Hematopoietic multipotent progenitor cell (in vitro differentiated cells): ENCODE measurements at regions not wholly inside any gene's neighbourhood (a gene's known extent, or its start where the extent isn't known, plus 50 kb on each side); places are given as distances from the start of the nearest gene placed in this dataset.
A peak's percentile ranks its signal among the peaks of the same experiment; 100 is the strongest.
"Not testable (repeated sequence)": the region's sequence is repeated elsewhere in the genome, so short reads cannot be mapped to it uniquely, and the experiment has no call there.

Experiments
- DNase-seq, 3 donors: peaks; one replicate each; pipeline ENCODE4 v3.0.0-alpha.2; 2011 to 2015; ENCODE audit warnings: low read depth in 2 of 3, low spot score in 2 of 3

DNA sequence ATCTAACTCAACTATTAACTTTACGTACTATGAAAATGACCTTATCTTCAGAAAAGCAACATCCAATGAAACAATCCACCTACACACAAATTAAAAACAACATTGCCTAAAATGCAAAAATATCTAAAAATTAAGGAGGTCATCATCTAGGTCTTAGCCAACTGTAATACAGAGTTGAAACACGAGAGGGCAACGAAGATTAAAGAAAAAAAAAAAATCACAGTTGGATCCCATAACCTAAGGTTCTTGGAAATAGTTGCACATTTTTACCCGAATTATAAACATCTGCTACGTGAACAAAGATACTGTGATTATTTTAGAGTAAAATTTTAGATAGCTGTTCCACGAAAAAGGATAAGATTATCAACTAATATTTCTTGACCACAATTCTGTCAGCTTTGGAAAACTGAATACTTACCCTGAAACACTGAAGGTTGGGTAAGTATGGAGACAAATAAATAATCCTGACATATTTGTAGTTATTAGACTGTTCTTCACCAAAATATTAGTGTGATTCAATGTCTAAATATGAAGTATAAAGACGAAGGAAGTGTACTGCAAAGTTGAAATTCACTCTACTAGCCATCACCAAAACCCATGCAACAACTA is 88.0 kb upstream of the AK4 start:
- DNase-seq, result peak in 2 of 3 donors; percentile 41 to 70

DNA sequence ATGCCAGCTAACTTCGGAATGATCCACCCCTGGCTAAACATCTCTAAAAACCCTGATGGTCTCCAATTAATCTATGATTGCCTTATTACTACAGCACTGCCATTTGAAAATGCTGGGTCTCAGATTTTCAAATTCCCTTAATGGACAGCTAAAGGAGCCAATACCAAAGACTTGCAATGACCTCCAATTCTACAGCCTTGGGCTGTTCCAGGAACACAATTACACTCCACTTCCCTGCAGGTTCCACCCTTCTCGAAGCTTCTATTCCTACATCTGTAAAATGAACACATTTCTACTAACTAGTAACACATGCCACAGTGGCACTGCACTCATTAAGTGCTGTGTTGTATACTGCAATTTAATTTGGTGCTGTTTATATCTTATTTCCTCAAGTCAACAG is 85.7 kb upstream of the AK4 start:
- no peak for DNase-seq

GRCh38 chr1:65063025-65063424 is 85.0 kb upstream of the AK4 start:
- DNase-seq, result no peak

DNA sequence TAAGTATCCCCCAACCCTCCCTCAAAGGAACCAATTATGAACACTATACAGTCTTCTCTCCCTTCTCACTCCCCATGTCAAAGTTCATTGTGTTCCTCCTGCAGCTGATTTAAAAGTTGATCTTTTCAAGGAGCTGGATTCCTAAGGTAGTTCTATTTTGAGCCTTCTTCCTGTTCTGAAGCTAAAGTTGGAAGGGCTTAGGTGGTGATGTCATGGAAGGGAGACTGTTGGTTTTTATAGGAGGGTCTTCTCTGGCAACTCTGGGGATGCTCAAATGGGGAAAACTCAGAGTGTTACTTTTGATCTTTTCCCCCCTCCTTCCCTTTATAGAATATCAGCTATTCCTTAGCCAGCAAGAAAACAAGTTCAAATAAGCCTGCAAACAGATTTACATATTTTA is 83.0 kb upstream of the AK4 start:
- no peak for DNase-seq

DNA sequence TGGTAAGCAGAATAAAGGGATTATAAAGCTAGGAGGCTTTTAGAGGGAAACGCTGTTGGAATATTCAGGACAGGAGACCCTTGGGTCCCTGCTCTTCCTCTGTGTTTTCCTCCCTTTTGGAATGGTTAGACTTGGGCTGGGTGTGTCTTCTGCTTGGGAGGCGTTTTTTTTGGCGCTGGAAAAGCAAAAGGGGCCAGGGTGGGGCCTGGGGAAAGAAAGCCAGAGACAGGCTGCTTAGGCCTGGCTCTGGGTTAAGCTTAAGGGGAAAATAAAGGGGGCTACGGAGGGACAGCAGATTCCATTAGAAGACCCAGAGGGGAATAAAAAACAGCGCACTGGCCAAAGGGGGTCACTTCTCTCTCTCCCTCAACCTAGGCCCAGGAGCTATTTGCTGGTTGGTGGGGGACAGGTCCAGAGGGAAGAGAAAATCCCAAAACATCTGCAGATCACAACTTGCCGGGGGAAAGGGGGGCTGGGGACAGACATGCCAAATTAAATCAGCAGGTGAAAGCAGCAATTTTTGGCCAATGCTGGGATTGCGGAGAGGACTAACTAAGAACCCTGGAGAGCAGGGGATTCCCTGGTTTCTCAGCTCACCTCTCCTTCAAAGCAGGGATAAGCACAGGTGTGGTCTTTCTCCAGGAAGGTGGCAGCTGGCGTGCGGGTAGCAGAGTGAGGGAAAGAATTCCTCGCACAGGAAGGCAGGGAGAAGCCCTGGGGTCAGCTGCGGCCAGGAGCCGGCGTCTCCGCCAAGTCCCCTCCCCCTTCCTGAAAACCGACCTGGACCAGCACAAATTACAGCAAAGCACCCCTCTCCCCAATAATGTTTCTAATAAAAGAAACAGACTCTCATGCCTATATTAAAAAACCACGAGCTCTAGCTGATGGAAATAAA is 82.2 kb upstream of the AK4 start:
- no peak for DNase-seq

DNA sequence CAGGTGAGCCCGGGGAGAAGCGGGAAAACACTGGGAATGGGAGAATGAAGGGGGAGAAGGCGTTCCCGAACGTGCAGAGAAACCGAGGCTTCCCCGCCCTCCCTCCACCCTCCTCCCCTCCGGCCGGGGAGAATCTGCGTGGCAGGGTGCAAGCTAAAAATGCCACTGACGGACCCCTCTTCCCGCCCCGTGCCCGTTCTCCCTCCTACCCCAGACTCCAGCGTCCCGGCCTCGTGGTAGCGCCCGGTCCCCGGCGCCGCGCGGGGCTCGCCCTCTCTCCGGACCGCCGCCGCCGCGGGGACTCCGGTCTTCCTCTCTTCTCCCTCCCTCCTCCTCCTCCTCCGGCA is 81.6 kb upstream of the AK4 start:
- no peak for DNase-seq

DNA sequence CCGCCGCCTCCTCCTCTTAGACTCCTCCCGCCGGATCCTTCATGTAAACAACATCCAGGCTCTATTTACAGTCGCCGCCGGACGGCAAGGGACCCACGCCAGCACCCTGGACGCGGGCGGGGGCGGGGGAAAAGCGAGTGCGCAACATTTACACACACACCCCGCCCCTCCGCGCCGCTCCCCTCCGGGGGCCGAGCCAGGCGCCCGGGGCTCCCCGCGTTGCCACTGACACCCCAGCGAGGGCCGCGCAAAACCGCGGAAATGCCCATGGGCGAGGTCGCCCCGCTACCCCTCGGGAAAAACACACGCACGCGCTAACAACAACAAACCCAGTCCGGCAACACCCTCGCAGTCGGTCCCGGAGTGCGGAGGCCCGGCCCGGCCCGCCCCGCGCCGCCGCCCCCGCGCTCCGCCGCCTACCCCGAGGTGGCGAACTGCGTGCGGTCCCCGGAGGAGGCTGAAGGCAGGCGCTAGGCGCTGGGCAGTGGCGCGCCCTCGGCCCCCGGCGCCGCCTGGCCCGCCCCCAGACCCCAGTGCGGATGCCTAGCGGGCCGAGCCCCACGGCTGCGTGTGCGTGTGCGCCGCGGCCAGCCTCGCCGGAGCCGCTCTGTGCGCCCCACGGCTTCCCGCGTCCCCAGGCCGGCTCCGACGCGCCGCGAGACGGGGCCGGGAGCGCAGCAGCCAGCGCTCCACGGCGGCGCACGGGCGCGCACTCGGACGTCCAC is 81.1 kb upstream of the AK4 start:
- peak; percentile 63 to 70 (median 68) for DNase-seq

GRCh38 chr1:65067491-65068201 is 80.4 kb upstream of the AK4 start:
- DNase-seq, result peak in 2 of 3 donors; percentile 77 to 90

- DNase-seq, result peak in 2 of 3 donors; percentile 48 to 56
Observed at GRCh38 chr1:65068202-65069010, 79.6 kb upstream of the AK4 start.

GRCh38 chr1:65069011-65069565 is 78.9 kb upstream of the AK4 start:
- peak in 2 of 3 donors; percentile 50 to 64 for DNase-seq

- no peak for DNase-seq
Observed at GRCh38 chr1:65072845-65073244, 75.2 kb upstream of the AK4 start.

- peak in 2 of 3 donors; percentile 60 to 81 for DNase-seq
Observed at GRCh38 chr1:65075123-65075976, 72.7 kb upstream of the AK4 start.

DNA sequence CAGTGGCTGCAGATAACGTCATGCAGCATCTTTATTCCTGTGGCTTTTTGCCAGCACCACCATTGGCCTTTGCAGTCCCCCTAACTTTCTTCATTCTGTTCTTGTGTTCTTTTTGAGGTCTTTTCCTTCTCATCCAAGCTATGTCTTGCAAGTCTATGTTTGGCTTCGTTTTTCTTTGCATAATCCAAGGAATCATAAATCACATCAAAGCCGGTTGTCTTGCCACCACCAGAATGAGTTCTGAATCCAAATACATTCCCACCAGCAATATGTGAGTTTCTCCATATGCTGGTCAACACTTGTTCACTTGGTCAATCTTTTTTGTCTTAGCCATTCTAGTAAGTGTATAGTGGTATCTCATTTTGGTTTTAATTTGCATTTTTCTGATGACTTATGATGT is 70.6 kb upstream of the AK4 start:
- no peak for DNase-seq

GRCh38 chr1:65079941-65080340 is 68.1 kb upstream of the AK4 start:
- no peak for DNase-seq

- no peak for DNase-seq
Observed at GRCh38 chr1:65082346-65083040, 65.5 kb upstream of the AK4 start.

DNA sequence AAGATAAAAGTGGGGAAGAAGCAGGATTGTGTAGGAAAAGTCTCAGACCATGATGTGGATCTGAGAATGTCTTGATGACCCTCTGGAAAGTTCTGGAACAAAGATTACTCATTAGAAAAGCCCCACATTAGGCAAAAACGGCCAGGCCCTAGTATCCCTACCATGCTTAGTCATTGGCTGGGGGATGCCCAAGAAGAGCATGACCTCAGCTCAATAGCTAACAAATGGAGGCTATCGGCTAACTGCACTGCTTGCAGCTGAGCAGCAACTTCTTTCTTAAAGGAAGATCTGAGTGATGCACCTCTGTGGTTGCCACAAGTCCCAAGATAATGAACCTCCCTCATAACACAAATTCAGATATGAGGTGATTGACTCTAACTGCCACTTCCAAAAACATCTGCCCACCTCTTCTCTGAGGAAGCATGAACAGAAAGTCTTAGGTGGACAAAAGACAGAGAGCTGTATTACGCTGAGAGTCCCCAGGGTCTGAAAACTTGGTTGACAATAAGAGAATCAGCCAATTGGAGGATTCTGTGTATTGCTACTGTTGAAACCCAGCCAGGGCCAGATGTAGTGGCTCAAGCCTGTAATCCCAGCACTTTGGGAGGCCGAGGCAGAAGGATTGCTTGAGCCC is 64.6 kb upstream of the AK4 start:
- no peak for DNase-seq

DNA sequence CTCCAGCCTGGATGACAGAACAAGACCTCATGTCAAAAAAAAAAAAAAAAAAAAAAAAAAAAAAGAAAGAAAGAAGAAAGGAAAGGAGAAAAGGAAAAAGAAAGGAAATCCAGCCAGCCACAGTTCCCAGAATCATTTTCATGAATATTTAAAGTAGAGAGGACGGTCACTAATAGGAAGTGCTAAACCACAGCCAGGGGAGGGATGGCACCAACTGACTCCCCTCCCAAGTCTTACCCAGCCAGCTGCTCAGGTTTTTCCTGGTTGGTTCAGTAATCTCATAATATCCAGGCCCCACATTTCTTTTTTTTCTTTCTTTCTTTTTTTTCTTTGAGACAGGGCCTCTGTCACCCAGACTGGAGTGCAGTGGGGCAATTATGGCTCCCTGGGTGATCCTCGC is 63.9 kb upstream of the AK4 start:
- peak in 1 of 3 donors; percentile 32 for DNase-seq

DNA sequence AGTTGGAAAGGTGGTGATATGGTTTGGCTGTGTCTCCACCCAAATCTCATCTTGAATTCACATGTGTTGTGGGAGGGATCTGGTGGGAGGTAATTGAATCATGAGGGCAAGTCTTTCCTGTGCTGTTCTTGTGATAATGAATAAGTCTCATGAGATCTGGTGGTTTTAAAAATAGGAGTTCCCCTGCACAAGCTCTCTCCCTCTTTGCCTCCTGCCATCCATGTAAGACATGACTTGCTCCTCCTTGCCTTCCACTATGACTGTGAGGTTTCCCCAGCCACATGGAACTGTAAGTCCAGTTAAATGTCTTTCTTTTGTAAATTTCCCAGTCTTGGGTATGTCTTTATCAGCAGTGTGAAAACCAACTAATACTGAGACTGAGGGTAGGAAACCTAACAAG is 60.5 kb upstream of the AK4 start:
- not testable (repeated sequence) for DNase-seq
